ENCODE measurements at regions not wholly inside any gene's neighbourhood (a gene's known extent, or its start where the extent isn't known, plus 50 kb on each side); places are given as distances from the start of the nearest gene placed in this dataset.
"Not testable (repeated sequence)": the region's sequence is repeated elsewhere in the genome, so short reads cannot be mapped to it uniquely, and the experiment has no call there.

DNA sequence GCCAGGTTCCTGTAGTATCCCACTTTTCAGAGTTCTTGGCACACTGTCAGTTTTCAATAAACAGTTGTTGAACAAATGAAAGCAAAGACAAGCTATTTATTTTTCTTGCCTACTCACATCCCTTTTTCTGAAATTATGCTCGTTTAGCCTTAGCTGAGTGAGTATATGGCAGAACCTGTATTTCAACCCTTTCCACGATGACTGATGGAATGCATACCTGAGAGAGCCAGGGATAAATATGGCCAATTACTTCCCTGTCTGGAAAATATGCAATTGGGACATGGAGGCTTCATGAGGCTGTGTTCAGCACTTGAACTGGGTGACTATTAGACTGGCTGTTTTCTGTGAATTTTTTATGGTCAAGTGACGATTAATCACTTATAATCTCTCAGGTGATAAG is 144.5 kb upstream of the POT1 start:
- no peaks in the 10 kb centered on the region for H3K4me1 Mint-ChIP-seq
- no peak for DNase-seq (ENCODE audit: low spot score in 2 of 2)
- H3K9me3 Mint-ChIP-seq, result peaks cover 2% of the 10 kb centered on the region
- no peak overlapping the region for H3K4me3 Mint-ChIP-seq
- H3K27ac Mint-ChIP-seq, result no peak overlapping the region
- no peak for ATAC-seq (ENCODE audit: low read depth)
- no peaks in the 10 kb centered on the region for H3K27me3 Mint-ChIP-seq
- no peaks in the 10 kb centered on the region for H3K36me3 Mint-ChIP-seq

DNA sequence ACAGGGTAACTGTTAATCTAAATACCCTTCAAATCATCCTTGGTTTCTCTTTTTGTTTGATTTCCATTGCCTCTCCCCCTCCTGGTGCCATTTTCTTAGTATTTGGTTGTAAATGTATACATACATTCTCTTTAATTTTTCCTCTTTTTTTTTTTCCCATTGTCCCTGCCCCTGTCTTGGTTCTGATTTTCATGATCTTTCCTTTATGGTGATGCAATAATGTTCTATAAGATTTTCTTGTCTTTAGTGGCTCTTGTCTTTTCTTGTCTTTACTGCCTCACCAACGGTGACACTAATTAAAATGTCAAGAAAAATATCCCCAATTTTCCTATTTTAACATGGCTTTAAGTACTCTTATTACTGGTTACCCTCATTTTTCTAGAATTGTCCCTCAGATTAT is 135.9 kb upstream of the POT1 start:
- Mint-ChIP-seq H3K27ac (no peak overlapping the region), H3K4me1 (peaks cover 3% of the 10 kb centered on the region), H3K36me3 (no peaks in the 10 kb centered on the region), H3K4me3 (no peak overlapping the region), H3K9me3 (peaks cover 1% of the 10 kb centered on the region), H3K27me3 (no peaks in the 10 kb centered on the region)
- no peak for DNase-seq (ENCODE audit: low spot score in 2 of 2)
- ATAC-seq (ENCODE audit: low read depth), result no peak

DNA sequence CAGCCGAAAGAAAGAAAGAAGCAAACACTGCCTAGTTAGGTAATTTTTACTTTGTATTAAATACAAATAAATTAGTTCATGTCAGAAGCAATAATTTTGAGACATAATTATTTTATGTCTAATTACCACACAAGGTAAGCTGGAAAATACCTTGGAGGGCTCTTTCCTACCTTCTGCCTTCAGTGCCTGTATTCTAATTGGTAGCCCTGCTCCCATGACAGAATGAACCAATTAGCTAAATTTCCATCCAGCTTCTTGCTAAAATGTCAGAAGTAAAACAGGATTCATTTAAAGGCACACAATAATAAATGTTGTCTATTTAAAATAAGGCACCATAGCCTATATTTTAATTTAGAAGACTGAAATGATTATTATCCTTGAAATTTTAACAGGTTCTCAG is 135.4 kb upstream of the POT1 start:
- Mint-ChIP-seq H3K27ac (no peak overlapping the region), H3K4me1 (peaks cover 3% of the 10 kb centered on the region), H3K27me3 (no peaks in the 10 kb centered on the region), H3K36me3 (no peaks in the 10 kb centered on the region), H3K9me3 (peaks cover 1% of the 10 kb centered on the region), H3K4me3 (no peak overlapping the region)
- ATAC-seq (ENCODE audit: low read depth) (no peak), DNase-seq (ENCODE audit: low spot score in 2 of 2) (no peak)

DNA sequence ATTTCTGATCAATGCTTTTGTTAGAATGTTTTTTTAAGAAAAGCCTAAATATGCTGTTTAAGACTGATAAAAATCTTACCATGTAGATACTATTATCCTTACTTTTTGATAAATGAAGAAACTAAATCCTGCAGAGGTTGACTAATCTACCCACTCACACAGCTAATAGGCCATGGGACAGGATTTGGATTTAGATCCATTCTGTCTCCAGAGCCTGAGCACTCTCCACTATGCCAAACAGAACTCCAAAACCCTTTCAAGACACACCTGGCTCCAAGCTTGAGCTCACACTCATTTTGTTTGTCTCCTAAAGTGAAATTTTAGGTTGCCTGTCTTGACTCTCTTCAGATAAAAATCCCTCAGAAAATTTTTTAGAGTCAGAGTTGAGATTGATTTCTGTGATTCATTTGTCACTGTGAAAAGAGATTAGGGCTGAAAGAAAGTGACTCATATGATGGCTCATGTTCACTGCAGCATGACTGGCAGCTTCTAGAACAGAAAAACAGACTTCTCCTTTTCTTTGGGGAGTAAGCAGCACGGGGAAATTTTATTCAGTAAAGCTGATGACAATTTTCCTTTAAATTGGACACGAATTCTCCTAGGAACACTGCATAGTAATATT is 132.3 kb upstream of the POT1 start:
- H3K4me1 Mint-ChIP-seq, result peaks cover 3% of the 10 kb centered on the region
- no peak overlapping the region for H3K27ac Mint-ChIP-seq
- no peaks in the 10 kb centered on the region for H3K36me3 Mint-ChIP-seq
- no peaks in the 10 kb centered on the region for H3K9me3 Mint-ChIP-seq
- no peak for DNase-seq (ENCODE audit: low spot score in 2 of 2)
- ATAC-seq (ENCODE audit: low read depth), result peak; percentile 64
- H3K27me3 Mint-ChIP-seq, result no peaks in the 10 kb centered on the region
- H3K4me3 Mint-ChIP-seq, result no peak overlapping the region

DNA sequence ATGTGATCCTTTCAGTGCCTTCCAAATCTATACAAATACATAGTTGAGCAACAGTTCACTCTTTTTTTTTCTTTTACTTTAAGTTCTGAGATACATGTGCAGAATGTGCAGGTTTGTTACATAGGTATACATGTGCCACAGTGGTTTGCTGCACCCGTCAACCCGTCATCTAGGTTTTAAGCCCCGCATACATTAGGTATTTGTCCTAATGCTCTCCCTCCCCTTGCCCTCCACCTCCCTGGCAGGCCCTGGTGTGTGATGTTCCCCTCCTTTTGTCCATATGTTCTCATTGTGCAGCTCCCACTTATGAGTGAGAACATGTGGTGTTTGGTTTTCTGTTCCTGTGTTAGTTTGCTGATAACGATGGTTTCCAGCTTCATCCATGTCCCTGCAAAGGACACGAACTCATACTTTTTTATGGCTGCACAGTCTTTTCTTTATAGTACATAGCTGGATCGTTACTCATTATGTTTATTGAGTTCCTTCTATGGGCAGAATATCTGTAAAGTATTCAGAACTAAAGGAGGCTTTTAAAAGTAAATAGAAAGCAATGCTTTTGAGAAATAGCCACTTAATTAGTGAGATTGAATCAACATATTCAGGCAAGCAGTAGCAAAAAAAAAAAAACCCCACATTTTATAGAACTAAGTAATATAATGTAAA is 131.6 kb upstream of the POT1 start:
- H3K27me3 Mint-ChIP-seq; H3K9me3 Mint-ChIP-seq; H3K4me3 Mint-ChIP-seq; H3K4me1 Mint-ChIP-seq; H3K36me3 Mint-ChIP-seq; ATAC-seq (ENCODE audit: low read depth); DNase-seq (ENCODE audit: low spot score in 2 of 2); H3K27ac Mint-ChIP-seq: not testable (repeated sequence)

DNA sequence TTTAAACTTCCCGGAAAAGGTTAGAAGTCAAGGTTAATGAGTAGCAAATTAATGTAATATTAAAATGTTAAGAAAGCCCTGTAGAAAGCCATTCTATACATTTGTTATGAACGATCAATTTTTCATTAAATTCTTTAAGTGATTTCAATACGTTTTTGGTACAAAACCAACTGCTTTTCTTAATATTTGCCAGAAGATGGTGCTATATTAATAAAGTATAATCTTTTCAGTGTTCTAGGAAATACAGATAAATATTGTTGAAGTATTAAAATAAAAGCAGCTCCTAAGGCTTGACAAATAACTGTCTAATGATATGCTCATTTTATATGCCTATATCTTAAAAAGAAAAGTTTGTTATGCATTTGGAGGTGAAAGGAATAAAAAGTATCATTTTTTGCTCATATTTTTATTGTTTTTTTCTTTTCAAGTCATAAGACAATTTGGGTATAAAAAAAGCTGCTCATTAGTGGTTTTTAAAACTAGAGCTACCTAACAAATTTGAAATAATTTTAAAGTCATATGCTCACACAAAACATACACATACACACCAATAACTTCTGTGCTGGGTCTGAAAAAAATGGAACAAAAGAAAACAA is 130.3 kb upstream of the POT1 start:
- DNase-seq (ENCODE audit: low spot score in 2 of 2), result no peak
- Mint-ChIP-seq H3K27me3 (no peaks in the 10 kb centered on the region), H3K4me3 (no peak overlapping the region), H3K27ac (no peak overlapping the region), H3K36me3 (no peaks in the 10 kb centered on the region), H3K9me3 (no peaks in the 10 kb centered on the region), H3K4me1 (peaks cover 3% of the 10 kb centered on the region)
- no peak for ATAC-seq (ENCODE audit: low read depth)

DNA sequence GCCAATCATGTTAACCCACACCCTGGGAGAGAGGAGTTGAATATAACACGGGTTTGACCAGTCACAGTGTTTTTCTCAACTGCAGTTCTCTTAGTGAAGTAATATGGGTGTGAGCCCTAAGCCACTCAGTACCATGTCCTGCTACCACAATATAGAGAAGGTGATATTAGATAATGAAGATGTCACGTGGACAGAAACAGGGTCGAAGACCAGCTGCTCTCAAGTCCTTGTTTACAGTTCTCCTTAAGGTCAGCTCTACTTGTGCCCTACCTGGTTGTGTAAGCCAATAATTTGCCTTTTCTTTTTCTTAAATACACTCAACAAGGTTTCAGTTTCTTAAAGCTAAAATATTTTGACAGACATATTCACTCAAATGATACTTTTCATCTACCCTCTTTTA is 128.3 kb upstream of the POT1 start:
- Mint-ChIP-seq H3K4me1 (peaks cover 3% of the 10 kb centered on the region), H3K9me3 (no peaks in the 10 kb centered on the region), H3K27me3 (no peaks in the 10 kb centered on the region), H3K36me3 (no peaks in the 10 kb centered on the region), H3K27ac (no peak overlapping the region), H3K4me3 (no peak overlapping the region)
- ATAC-seq (ENCODE audit: low read depth) (no peak), DNase-seq (ENCODE audit: low spot score in 2 of 2) (no peak)

DNA sequence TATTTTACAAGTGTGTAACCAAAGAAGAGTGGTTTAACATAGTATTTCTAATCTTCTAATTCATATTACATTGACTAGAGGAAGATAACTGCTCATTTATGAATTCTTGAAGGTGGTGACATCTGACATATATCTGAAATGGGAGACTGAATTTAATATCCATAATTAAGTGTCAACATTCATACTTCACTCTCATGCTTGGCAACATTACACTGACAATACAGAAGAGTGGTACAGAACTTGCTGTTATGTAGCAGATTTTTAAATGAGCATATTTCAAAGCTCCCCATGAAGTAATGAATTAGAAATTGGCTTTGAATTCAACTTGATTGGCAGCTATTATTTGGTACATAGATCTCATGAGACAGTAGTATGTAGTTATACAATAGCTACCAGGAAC is 125.8 kb upstream of the POT1 start:
- H3K4me3 Mint-ChIP-seq, result no peak overlapping the region
- H3K36me3 Mint-ChIP-seq, result no peaks in the 10 kb centered on the region
- H3K4me1 Mint-ChIP-seq, result no peaks in the 10 kb centered on the region
- DNase-seq (ENCODE audit: low spot score in 2 of 2), result no peak
- no peaks in the 10 kb centered on the region for H3K27me3 Mint-ChIP-seq
- no peak overlapping the region for H3K27ac Mint-ChIP-seq
- no peak for ATAC-seq (ENCODE audit: low read depth)
- H3K9me3 Mint-ChIP-seq, result no peaks in the 10 kb centered on the region

DNA sequence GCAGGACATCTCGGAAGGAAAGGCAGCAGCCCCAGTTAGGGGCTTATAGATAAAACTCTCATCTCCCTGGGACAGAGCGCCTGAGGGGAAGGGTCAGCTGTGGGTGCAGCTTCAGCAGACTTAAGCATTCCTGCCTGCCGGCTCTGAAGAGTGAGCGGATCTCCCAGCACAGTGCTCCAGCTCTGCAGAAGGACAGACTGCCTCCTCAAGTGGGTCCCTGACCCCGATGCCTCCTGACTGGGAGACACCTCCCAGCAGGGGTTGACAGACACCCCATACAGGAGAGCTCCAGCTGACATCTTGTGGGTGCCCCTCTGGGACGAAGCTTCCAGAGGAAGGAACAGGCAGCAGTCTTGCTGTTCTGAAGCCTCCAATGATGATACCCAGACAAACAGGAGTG is 117.1 kb upstream of the POT1 start:
- H3K9me3 Mint-ChIP-seq, result peaks cover 3% of the 10 kb centered on the region

DNA sequence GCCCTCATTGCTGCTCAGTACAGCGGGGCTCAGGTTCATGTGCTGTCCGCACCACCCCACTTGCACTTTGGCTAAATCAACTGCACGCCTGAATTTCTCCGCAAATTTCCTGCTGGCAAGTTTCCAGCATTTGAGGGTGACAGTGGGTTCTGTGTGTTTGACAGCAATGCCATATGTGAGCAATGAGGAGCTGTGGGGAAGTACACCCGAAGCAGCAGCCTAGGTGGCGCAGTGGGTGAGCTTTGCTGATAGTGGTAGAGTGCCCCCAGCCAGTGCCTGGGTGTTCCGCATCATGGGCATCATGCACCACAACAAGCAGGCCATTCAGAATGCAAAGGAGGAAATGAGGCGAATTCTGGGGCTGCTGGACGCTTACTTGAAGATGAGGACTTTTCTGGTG is 103.9 kb upstream of the POT1 start:
- H3K9me3 Mint-ChIP-seq, result no peaks in the 10 kb centered on the region
- H3K36me3 Mint-ChIP-seq, result no peaks in the 10 kb centered on the region
- no peak overlapping the region for H3K27ac Mint-ChIP-seq
- H3K4me3 Mint-ChIP-seq, result no peak overlapping the region
- no peaks in the 10 kb centered on the region for H3K27me3 Mint-ChIP-seq
- ATAC-seq (ENCODE audit: low read depth), result no peak
- no peak for DNase-seq (ENCODE audit: low spot score in 2 of 2)
- no peaks in the 10 kb centered on the region for H3K4me1 Mint-ChIP-seq

More for the DNA sequence above, 117.1 kb upstream of the POT1 start:
- DNase-seq (ENCODE audit: low spot score in 2 of 2), result no peak
- H3K36me3 Mint-ChIP-seq, result no peaks in the 10 kb centered on the region
- H3K4me3 Mint-ChIP-seq, result no peak overlapping the region
- ATAC-seq (ENCODE audit: low read depth), result no peak
- no peak overlapping the region for H3K27ac Mint-ChIP-seq
- H3K4me1 Mint-ChIP-seq, result no peaks in the 10 kb centered on the region
- H3K27me3 Mint-ChIP-seq, result no peaks in the 10 kb centered on the region

DNA sequence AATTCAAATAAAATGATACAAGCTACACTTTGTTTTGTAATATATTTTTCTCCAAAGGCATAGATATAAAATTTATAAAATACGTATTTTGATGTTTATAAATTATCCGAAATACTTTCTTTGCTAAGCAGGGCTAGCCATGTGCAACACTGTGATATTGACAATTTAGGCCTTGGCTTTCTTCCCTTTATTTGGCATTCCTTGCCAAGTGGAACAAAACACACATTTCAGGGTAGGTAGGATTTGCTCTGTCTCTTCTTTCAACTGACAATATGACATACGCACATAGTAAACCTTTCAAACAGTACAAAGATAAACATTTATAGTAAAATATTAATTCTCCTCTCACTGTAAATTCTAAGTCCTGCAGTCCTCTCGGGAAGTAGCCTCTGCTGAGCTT is 103.3 kb upstream of the POT1 start:
- DNase-seq (ENCODE audit: low spot score in 2 of 2) (no peak), ATAC-seq (ENCODE audit: low read depth) (no peak)
- H3K27ac Mint-ChIP-seq, result no peak overlapping the region
- no peaks in the 10 kb centered on the region for H3K36me3 Mint-ChIP-seq
- no peak overlapping the region for H3K4me3 Mint-ChIP-seq
- no peaks in the 10 kb centered on the region for H3K27me3 Mint-ChIP-seq
- H3K9me3 Mint-ChIP-seq, result no peaks in the 10 kb centered on the region
- H3K4me1 Mint-ChIP-seq, result no peaks in the 10 kb centered on the region

DNA sequence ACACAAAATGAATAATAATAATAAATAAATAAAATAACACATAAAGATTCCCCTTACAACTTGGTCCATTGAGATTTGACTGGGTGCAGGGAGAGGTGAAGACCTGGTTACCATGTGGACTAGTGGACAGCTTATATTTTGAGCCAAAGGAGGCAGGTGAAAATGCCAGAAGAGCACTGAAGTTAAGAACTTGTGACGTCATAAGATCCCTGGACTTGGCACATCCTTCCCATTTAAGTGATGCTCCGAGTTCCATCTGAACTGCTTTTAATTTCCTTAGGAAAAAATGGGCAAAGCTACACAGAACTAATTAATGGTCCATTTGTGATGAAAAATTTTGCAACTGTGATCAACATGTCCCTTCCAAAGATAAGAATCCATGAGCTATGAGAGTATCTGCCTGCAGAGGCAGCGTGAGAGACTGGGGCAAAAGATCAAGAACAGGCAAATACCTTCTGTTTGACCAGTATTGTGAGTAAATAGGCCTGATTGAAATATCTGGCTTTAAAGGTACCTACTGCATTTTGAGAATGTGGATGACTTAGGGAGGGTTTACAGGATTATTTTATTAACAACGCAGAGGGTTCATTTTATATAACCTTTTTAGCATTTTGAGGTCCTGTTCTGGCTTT is 101.2 kb upstream of the POT1 start:
- no peaks in the 10 kb centered on the region for H3K9me3 Mint-ChIP-seq
- no peaks in the 10 kb centered on the region for H3K4me1 Mint-ChIP-seq
- no peak overlapping the region for H3K27ac Mint-ChIP-seq
- DNase-seq (ENCODE audit: low spot score in 2 of 2) (no peak), ATAC-seq (ENCODE audit: low read depth) (no peak)
- H3K27me3 Mint-ChIP-seq, result no peaks in the 10 kb centered on the region
- no peaks in the 10 kb centered on the region for H3K36me3 Mint-ChIP-seq
- no peak overlapping the region for H3K4me3 Mint-ChIP-seq

DNA sequence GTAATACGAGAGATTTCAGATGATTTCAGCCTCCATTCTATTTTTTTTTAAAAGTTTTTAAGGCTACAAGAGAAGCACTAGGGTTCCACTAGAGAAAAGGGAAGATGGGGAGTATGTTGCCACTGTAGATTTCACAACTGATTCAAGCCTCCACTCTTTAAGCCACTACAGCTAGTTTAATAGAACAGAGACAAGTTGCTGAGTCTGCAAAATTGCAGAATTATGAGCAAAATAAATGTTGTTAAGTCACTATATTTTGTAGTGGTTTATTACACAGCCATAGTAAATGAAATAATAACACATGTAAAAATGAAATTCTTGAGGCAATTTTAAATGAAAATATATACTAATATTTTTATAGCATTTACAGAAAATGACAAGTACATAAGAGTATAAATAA is 96.0 kb upstream of the POT1 start:
- Mint-ChIP-seq H3K4me3 (no peak overlapping the region), H3K36me3 (no peaks in the 10 kb centered on the region), H3K9me3 (peaks cover 10% of the 10 kb centered on the region), H3K27ac (no peak overlapping the region), H3K27me3 (no peaks in the 10 kb centered on the region), H3K4me1 (no peaks in the 10 kb centered on the region)
- ATAC-seq (ENCODE audit: low read depth) (no peak), DNase-seq (ENCODE audit: low spot score in 2 of 2) (no peak)

DNA sequence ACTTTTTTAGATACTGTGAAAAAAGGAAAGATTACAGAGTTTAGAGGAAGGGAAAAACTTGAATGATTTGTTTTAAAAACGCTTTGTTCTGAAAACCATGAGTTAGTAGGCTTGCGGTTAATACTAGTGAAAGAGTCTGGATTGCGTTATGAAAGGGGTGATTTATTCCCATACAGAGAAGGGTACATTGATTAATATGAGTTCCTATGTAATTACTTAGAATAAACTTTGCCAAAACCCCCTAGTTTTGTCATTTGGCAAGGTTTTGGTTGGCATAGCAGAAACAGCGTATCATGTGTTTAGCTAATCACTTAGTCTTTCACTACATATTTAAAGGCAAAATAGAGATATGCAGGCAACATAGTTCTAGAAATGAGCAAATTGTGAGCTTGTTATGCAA is 91.2 kb upstream of the POT1 start:
- Mint-ChIP-seq H3K9me3 (peaks cover 11% of the 10 kb centered on the region), H3K27ac (no peak overlapping the region), H3K4me3 (no peak overlapping the region), H3K27me3 (no peaks in the 10 kb centered on the region), H3K4me1 (no peaks in the 10 kb centered on the region), H3K36me3 (no peaks in the 10 kb centered on the region)
- DNase-seq (ENCODE audit: low spot score in 2 of 2), result no peak
- no peak for ATAC-seq (ENCODE audit: low read depth)

All from memory B cell (primary cell).